ENCODE measurements at regions not wholly inside any gene's neighbourhood (a gene's known extent, or its start where the extent isn't known, plus 50 kb on each side); places are given as distances from the start of the nearest gene placed in this dataset.

DNA sequence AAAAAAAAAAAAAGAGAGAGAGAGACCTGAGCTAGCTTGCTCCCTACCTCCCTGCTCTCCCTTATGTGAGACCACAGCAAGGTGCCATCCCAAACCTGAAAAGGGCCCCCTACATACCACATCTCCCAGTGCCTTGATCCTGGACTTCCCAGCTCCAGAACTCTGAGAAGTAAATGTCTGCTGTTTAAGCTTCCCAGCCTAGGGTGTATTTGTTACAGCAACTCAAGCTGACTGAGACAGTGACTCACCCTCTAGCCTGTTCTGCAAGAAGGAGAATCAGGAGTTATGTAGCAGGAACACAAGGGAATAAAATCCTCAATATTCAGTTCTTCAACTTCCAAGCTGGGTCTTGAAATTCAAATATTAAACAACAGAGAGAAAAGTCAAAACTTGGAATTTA lies 52.1 kb upstream of the TMEM72 start:
- no peak for DNase-seq

DNA sequence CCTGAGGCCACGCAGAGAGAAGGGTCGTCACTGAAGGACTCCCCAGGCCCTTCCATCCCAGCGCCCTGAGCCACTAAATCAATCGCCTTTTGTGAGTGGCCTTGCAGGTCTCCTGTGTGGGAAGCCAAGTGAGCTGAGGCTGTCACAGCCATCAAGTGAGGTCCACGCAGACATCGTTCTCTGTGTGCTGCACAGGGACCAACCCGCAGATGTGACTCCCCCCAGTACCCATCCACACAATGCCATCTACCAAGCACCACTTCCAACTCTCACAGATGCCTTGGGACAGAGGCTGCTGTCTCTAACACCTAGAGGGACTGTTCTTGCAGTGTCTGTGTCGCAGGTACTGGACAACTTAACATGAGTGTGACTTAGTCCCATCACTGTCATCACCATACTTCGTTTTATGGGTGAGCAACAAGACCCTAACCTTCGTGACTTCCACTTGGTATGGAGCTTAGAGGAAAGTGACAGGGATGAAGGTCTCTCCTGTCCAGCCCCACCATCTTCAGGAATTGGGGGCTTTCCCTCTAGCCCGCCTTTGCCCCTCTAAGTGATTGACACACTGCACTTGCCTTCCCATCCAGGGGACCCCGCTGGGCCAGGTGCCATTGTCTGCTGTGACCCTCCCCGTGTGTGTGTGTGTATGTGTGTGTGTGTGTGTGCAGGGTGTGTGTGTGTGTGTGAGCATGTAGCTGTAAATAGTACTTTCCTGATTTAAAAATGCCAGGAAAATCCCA lies 51.4 kb upstream of the TMEM72 start:
- DNase-seq = no peak

DNA sequence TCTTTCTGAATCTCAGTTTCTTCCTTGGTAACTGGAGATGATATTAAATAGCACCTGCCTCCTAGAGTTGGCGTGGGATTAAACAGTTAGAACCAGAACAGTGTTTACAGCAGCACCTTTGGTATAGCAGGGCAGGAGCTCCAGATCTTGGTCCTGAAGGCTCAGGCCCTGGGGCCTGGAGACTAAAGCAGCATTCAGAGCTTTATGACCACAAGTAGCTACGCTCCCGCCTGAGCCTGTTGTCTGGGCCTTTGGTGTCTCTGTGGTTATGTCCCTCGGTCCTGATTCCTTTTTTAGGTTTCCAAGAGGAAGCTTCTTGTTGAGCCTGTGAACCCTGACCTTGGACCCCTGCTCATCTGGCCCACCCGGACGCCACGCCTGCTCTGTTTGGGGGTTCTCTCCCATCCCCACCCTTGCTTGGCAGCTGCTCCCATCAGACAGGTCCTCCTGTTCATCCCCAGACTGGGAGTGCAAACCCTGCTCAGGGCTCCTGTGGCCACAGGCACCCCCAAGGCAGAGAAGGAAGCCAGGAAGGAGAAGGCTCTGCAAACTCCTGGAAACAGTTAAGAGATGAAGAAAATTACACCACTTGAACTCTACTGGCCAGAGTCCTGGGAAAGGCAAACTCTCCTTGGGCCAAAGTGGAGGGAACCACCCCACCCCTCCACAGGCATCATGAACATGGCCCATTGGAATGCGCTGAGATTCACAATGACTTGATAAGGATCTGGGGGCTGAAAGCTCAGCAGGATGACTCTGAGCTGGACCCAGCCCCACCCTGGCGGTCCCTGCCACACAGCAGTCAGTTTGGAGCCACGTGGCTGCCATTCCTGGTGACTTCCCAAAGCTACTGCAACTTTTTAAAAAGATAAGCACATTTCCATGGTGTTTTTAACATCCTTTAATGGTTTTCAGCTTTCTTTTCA lies 50.1 kb upstream of the TMEM72 start:
- no peak for DNase-seq

Measured in AML-193 (cell line).